GM18499 (cell line): ENCODE measurements at regions not wholly inside any gene's neighbourhood (a gene's known extent, or its start where the extent isn't known, plus 50 kb on each side); places are given as distances from the start of the nearest gene placed in this dataset.

Source experiments
- ATAC-seq: cut with Tn5 transposase; IDR thresholded peaks from one replicate; pipeline ENCODE4 v1.9.1; 2021; ENCODE audit warnings: moderate number of reproducible peaks; ENCODE audit not compliant: insufficient read depth, unreplicated experiment

GRCh38 chr5:124403281-124403680, 343.2 kb downstream of the ZNF608 start:
- no peak for ATAC-seq

- ATAC-seq = no peak
Observed at GRCh38 chr5:124402144-124402581, 344.3 kb downstream of the ZNF608 start.

GRCh38 chr5:124401476-124402143, 344.8 kb downstream of the ZNF608 start:
- ATAC-seq = no peak

- ATAC-seq = no peak
Observed at GRCh38 chr5:124399426-124399961, 346.9 kb downstream of the ZNF608 start.

- ATAC-seq = no peak
Observed at GRCh38 chr5:124398460-124398859, 348.0 kb downstream of the ZNF608 start.

- ATAC-seq = no peak
Observed at GRCh38 chr5:124397317-124397716, 349.1 kb downstream of the ZNF608 start.

GRCh38 chr5:124395926-124396325, 350.5 kb downstream of the ZNF608 start:
- no peak for ATAC-seq

- ATAC-seq = no peak
Observed at GRCh38 chr5:124395287-124395686, 351.2 kb downstream of the ZNF608 start.

GRCh38 chr5:124394700-124395245, 351.7 kb downstream of the ZNF608 start:
- ATAC-seq = no peak

GRCh38 chr5:124393584-124394379, 352.7 kb downstream of the ZNF608 start:
- no peak for ATAC-seq

GRCh38 chr5:124383693-124384092, 362.7 kb downstream of the ZNF608 start:
- no peak for ATAC-seq

GRCh38 chr5:124377386-124377785, 369.1 kb downstream of the ZNF608 start:
- no peak for ATAC-seq

- ATAC-seq = no peak
Observed at GRCh38 chr5:124373883-124374282, 372.6 kb downstream of the ZNF608 start.

- ATAC-seq = no peak
Observed at GRCh38 chr5:124372457-124372856, 374.0 kb downstream of the ZNF608 start.

- no peak for ATAC-seq
Observed at GRCh38 chr5:124371111-124371706, 375.2 kb downstream of the ZNF608 start.

- ATAC-seq = no peak
Observed at GRCh38 chr5:124370601-124371000, 375.8 kb downstream of the ZNF608 start.

- ATAC-seq = no peak
Observed at GRCh38 chr5:124365361-124365801, 381.1 kb downstream of the ZNF608 start.

- ATAC-seq = no peak
Observed at GRCh38 chr5:124355928-124356327, 390.5 kb downstream of the ZNF608 start.

- ATAC-seq = no peak
Observed at GRCh38 chr5:124353016-124353415, 393.4 kb downstream of the ZNF608 start.

- no peak for ATAC-seq
Observed at GRCh38 chr5:124352312-124352711, 394.1 kb downstream of the ZNF608 start.

- ATAC-seq = no peak
Observed at GRCh38 chr5:124349931-124350330, 396.5 kb downstream of the ZNF608 start.
